HG03039 (cell line): ENCODE measurements at regions not wholly inside any gene's neighbourhood (a gene's known extent, or its start where the extent isn't known, plus 50 kb on each side); places are given as distances from the start of the nearest gene placed in this dataset.
"Not testable (repeated sequence)": the region's sequence is repeated elsewhere in the genome, so short reads cannot be mapped to it uniquely, and the experiment has no call there.

ENCODE experiments used
- ATAC-seq: cut with Tn5 transposase; IDR thresholded peaks from one replicate; pipeline ENCODE4 v1.9.1; 2021; ENCODE audit warnings: mild to moderate bottlenecking, moderate library complexity; ENCODE audit not compliant: unreplicated experiment

DNA sequence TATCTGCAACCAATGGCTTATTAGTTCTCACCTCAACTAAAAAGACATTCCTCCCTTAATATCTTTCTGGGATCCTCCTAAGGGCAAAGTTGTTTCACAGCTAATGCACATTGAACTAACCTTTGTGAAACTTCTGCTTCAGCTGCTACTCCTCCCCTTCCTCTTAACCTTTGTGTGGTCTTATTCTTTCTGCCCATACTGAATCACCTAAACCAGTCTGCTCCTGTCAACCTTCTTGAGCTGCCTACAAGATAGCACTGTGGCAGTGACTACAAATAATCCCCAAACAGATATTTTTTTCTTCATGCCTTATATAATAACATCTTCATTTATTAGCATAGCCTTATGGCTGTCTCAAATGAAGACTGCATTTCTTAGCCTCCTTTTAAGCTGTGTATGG lies 1077.4 kb upstream of the ATXN7L3B start:
- no peak for ATAC-seq

DNA sequence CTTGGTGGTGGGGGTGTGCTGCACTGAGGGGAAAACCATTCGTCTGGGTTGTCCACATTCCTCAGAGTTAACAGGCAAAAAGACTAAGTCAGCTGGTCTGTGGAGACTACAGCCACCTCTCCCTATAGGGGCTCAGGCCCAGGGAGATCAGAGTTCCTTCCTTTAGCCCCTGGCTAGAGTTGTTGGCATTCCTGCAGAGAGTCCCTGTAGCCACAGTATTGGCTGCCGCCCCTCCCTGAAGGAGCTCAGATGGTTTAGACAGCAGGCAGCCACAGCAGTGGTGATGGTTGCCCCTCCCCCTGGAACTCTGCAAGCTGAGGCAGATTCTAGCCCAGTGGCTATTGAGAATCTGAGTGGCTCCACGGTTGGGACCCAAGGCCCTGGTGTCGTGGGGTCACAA lies 1072.5 kb upstream of the ATXN7L3B start:
- no peak for ATAC-seq

DNA sequence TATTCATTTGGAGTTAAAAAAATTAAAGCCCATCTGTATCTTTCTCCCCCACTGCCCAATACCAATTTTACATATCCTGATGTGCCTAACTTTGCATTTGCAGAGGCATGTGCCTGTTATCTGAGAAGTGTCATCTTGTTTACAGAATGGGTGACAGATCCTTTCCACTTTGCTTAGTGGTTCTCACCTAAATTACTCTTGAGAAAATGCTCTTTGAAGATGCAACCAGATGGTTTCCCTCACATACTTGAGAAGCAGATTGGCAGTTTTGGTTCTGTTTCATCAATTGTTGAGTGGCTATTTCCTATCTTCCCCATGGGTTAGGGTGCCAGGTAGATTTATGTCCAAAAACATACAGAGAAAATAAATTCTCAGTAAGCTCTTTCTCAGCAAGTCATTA lies 1051.4 kb upstream of the ATXN7L3B start:
- no peak for ATAC-seq

DNA sequence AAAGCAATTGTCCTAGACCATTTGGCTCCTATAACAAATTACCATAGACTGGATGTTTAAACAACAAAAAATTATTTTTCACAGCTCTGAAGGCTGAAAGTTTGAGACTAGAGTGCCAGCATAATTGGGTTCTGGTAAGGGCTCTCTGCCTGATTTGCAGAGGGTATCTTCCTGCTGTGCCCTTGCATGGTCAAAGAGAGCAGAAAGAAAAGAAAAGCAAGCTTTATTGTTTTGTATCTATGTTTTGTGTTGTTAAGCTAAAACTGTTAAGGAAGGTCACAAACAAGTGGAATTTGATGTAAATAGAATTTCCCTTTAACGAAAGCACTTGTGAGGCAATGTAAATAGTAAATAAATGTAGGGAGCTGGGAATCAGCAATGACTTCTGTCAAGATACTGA lies 1031.0 kb upstream of the ATXN7L3B start:
- ATAC-seq, result no peak

DNA sequence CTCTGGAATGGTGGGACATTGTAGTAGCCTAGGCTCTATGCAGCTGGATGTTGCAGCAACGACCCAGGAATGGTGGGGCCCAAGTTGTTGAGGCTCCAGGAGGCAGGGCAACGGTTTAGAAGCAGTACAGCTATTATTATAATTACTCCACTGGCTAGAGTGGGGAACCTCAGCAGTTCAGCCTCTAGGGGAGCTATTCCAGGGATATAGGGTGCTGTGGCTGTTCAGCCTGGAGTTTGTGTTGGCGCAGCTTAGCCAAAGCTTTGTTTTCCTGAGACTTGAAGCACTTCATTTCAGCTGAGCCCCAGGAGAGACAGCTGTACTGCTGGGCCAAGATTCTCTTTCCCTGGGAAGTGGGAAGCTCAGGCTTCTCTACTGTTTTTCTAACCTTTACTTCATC lies 1023.0 kb upstream of the ATXN7L3B start:
- ATAC-seq, result no peak

DNA sequence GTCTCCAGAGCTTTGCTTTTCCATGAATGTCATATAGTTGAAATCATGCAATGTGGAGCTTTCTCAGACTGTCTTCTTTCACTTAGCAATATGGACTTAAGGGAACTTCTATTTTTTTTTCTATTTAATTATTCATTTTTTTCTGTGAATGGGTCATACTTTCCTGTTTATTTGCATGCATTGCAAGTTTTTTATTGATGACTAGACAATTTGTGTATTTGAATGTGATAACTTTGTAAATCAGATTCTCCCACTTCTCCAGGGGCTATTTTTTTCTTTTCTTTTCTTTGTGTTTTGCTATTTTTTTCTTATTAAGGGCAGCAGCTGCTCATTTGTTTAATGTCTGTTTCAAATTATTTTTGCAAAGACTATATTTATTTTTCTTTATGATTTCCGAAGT lies 1019.8 kb upstream of the ATXN7L3B start:
- ATAC-seq, result no peak

DNA sequence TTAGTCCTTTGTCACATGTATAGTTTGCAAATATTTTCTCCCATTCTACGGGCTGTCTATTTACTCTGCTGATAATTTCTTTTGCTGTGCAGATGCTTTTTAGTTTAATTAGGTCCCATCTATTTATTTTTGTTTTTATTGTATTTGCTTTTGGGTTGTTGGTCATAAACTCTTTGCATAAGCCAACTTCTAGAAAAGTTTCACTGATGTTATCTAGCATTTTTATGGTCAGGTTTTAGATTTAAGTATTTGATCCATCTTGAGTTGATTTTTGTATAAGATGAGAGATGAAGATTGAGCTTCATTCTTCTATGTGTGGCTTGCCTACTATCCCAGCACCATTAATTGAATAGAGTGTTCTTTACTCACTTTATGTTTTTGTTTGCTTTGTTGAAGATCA lies 1008.4 kb upstream of the ATXN7L3B start:
- no peak for ATAC-seq

DNA sequence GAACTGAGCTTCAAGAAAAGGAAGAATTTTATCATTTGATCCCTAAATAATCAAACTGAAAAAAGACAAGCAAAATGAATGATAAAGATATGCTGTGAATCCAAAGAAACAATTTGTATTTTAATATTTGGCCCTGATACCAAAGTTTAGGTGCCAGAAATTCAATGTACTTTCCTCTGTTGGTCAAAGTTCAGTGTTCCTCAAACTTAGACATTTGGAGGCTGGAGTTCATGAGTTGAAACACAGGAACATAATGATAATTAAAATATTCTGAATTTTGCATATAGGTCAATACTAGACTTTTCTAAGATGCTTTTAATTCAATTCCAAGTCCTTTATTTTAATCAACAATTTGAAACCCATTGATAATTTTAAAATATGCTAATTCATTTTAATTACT lies 1007.7 kb upstream of the ATXN7L3B start:
- no peak for ATAC-seq

DNA sequence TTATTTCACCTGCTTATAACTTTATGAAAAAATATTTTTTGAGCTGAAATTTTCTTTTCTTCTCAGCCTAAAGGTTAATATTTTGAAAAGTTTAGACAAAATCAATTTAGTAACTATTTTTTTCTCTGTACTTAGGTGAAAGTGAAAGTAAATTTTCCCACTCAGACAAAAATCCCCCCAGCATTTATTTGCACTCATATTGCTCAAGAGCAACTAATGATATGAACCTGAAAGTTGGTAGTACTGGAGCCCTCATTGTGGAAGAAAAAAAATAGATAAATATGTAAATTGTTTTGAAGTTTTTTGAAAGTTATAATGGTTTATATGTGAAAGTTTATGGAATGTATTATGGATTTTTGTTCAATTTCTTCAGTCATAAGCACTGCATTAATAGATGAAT lies 1005.9 kb upstream of the ATXN7L3B start:
- ATAC-seq, result no peak

DNA sequence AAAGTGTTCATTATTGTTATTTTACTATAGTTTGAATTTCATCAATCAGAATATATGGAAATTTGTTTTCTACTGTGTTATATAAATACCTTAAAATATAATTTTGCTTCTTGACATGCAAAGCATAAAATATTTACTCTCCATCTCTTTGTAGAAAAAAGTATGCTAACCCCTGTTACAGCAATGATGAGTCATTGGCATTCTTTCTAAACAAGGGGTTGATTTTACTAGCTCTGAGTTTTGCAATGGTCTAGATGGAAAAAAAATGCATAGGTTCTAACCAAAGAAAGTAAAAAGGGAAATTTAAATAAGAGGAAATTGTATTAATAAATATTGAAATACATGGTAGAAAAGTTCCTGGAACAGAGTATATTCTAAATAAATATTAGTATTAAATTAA lies 990.2 kb upstream of the ATXN7L3B start:
- ATAC-seq, result no peak

DNA sequence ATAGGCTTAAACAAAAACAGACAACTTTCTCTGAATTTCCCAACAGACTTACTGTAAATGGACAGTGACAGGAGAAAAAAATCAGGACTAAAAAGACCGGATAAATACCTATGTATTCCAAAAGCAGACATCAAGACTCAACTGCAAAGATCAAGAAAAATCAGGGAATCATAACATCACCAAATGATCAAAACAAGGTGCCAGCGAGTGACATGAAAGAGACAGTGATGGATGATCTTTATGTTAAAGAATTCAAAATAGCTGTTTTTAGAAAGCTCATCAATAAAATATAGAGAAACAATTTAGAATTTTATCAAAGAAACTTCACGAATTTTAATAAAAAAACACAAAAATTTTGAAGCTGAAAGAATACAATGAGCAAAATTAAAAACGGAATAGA lies 952.5 kb upstream of the ATXN7L3B start:
- no peak for ATAC-seq

DNA sequence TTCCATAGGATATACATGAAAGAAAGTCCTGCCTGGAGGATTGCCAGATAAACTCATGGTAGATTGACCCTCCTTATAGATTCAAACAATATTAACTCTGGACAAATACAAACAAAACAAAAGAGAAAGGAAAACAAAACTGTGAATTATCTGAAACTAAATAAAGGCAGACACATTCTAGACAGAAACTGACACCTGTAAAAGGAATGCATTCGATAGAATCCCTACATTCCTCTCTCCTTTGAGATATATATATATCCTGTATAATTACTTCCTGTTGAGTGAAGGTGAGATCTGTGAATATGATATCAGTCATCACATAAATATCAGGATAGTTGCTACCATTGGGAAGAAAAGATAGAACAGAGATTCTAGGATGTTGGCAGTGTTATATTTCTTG lies 948.4 kb upstream of the ATXN7L3B start:
- ATAC-seq, result no peak

DNA sequence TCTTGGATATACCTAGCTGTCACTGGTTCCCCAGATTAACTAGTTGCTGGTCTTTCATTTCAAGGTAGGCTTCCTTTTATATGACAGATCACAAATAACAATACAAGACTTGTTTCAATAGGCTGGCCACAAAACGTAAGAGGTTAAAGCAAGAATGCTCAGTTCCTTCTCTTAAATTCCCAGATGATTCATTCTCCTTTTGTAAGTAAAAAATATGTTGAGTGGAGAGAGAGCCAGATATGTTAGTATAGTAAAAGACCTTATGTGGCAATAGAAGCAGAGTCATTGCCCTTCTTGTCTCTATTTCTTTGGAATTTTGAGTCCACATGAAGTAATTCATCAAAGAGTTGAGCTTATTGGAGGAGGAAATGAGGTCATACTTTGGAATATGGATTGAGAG lies 939.0 kb upstream of the ATXN7L3B start:
- ATAC-seq, result no peak

DNA sequence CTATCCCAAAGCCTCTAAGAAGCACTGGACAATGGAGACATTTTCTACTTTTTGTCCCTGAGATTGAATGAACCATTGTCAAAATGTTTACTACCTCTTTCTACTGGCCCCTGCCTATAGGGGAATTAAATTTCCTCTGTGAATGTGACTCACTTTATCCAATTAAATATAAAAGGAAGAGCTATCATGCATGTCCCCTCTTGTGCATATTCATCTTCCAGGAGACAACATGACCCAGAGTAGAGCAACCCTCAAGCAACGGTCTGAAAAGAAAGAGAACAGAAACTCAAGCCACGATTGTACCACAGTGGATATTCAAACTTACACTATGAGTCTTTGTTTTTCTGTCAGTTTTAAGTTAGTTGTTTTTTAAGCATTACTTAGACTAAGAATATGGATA lies 938.4 kb upstream of the ATXN7L3B start:
- ATAC-seq, result no peak

DNA sequence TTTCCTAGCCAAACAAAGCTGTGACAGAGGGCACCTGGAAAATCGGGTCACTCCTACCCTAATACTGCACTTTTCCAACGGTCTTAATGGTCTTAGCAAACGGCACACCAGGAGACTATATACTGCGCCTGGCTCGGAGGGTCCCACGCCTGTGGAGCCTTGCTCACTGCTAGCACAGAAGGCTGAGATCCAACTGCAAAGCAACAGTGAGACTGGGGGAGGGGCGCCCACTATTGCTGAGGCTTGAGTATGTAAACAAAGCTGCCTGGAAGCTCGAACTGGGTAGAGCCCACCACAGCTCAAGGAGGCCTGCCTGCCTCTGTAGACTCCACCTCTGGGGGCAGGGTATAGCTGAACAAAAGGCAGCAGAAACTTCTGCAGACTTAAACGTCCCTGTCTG lies 931.7 kb upstream of the ATXN7L3B start:
- not testable (repeated sequence) for ATAC-seq

DNA sequence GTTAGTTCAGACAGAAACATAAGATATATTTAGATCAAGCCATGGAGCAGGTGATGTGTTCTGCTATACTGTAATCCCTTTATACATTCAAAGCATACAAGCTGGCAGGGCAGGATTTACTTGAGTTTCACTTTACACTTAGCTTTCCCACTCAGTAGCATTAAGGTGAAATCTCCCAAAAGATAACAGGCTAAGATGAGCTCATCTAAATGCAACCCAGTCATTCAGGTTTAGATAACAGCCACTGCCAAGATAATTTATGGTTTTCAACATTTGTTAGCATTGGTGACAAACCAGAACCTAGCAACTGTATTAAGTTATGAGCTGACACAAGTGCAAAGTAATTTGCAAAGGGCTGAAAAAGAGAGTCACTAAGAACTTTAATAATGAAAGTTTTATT lies 925.1 kb upstream of the ATXN7L3B start:
- no peak for ATAC-seq

DNA sequence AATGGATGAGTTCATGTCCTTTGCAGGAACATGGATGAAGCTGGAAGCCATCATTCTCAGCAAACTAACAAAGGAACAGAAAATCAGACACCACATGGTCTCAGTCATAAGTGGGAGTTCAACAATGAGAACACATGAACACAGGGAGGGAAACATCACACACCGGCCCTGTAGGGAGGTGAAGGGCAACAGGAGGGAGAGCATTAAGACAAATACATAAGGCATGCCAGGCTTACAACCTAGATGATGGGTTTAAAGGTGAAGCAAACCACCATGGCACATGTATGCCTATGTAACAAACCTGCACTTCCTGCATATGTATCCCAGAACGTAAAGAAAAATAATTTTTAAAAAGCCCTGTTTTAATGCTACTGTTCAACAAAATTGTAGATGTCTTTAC lies 914.2 kb upstream of the ATXN7L3B start:
- no peak for ATAC-seq

DNA sequence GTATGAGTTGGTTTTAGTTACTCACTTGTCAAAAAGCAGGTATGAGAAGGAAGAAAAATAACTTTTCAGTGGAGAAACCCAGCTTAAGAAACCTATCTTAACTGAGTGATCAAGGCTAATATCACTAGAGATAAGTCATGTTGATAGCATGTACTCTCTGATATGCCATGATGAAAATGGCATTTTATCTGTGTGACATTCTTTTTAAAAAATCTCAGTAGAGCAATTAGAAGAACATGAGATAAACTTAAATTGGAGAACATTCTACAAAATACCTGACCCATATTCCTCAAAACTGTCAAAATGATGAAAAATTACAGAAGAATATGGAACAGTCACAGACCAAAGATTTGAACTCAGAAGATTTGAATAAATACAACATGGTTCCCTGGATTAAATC lies 912.4 kb upstream of the ATXN7L3B start:
- no peak for ATAC-seq

DNA sequence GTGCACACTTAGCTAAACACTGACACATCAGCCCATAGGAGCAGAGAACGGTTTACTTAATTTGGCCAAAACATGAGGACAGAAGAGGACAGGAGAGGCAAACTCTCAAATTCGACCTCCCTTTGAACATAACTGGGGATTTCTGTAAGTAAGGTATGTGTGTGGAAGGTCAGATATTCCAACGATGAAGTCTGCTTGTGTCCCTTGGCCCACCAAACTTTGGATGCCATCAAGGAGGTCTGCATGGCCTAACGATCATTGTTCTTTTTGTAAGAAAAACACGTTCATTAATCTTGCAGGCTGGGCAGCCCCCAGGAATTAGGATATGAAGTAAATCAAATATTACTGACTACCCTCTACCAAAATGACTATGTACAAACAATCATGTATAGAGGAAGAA lies 908.5 kb upstream of the ATXN7L3B start:
- ATAC-seq, result no peak

DNA sequence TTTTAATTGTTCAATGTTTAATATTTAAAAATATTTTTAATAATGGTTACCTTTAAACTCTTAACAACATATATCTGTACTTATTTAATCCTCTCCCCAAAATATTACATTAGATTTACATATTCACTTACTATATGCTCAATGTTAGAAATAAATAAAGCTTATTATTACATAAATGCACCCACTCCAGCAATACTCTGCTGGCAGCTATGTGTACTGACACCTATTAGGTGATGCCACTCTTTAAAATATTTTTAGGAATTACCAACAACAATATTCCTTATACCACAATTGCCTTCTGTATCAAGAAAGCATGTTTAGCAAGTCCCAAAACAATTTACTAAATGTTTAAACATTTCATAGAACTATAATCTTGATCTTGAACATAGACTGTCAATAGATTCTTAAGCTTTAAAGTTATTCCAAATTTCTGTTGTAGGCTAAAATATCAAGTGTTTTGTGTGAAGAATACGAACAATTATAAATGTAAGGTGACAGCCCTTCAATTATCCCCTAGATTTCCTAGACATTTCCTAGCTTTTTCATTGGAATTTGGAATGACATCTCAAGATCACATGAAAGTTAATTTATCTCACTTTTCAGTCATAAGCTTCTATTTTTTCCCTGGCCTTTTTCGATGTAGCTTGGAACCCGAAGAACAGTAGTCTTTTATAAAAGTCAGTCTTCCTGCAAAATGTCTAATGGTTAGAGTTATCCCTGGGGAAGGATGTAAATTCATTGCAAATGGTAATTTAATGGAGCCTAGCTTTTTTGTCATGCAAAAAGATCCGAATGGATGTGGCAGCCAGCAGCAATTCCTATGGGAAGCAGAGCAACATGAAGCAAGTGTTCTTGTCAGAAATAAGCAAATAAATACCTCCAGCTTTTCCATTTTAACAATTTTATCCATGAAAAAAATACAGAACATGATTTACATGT lies 907.5 kb upstream of the ATXN7L3B start:
- no peak for ATAC-seq

DNA sequence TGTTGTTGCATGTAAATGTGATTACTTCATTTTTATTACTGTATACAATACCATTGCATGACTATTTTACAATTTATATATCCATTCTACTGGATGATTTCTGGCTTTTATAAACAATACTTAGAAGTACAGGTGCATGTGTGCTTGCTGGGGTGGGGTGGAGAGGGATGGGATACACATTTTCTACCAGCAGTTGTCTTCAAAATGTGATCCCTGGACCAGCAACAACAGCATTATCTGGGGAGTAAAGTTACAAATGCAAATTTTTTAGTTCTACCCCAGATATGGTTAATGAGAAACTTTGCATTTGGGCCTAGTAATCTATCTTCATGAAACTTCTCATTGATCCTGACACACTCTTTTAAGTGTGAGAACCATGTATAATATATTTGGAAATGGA lies 905.4 kb upstream of the ATXN7L3B start:
- no peak for ATAC-seq

DNA sequence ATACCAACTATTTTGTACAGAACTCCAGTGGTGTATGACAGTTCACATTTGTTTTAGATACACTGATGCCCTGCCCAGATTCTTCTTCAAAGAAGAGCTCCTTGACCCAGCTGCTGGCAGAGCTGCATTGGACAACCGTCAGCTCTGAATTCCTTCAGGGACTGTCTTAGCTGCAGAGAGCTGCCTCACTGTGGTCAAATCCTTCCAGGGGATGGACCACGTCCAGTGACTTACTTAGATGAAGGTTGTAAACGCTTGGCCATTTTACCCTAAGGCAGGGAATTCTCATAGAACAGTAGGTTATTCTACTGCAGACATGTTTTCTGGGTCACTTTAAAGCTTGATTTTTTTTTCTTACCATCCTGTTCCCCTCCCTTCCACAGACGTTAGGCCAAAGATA lies 905.0 kb upstream of the ATXN7L3B start:
- ATAC-seq, result no peak

DNA sequence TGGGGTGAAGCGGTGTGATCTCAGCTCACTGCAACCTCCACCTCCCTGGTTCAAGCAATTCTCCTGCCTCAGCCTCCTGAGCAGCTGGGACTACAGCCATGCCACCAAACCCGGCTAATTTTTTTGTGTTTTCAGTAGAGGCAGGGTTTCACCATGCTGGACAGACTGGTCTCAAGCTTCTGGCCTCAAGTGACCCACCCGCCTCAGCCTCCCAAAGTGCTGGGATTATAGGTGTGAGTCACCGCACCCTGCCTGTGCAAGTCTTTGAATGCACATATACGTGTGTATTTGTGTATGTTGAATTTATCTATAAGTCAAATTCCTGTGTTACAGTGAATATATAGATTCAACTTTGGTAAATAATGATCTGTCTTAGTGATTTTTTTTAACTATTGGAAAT lies 898.2 kb upstream of the ATXN7L3B start:
- not testable (repeated sequence) for ATAC-seq
